ENCODE measurements at regions not wholly inside any gene's neighbourhood (a gene's known extent, or its start where the extent isn't known, plus 50 kb on each side); places are given as distances from the start of the nearest gene placed in this dataset.
"Not testable (repeated sequence)": the region's sequence is repeated elsewhere in the genome, so short reads cannot be mapped to it uniquely, and the experiment has no call there.

DNA sequence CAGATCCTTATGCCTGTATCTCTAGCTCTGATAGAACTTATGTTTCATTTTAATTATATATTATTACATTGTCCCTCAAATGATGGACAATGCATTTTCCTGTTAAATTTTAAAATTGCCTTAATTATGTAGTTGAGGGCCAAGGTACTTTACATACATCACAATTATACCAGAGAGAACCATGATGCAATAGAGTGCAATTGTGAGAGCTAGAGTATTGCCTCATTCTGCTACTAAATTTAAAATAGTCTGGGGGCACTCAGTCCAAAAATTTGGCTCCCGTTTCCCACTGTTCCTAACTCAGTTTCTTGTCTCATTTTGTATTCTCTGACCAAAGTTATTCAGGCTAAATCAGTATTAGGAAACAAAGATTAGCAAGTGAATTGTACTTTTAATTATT lies 378.5 kb upstream of the ZFP42 start:
- Mint-ChIP-seq H3K4me3 (no peak overlapping the region), H3K9me3 (peaks cover 5% of the 10 kb centered on the region), H3K27ac (no peak overlapping the region), H3K27me3 (no peaks in the 10 kb centered on the region), H3K36me3 (ENCODE audit: low read depth) (no peaks in the 10 kb centered on the region), H3K4me1 (ENCODE audit: low read depth) (no peaks in the 10 kb centered on the region)
- DNase-seq, result no peak

DNA sequence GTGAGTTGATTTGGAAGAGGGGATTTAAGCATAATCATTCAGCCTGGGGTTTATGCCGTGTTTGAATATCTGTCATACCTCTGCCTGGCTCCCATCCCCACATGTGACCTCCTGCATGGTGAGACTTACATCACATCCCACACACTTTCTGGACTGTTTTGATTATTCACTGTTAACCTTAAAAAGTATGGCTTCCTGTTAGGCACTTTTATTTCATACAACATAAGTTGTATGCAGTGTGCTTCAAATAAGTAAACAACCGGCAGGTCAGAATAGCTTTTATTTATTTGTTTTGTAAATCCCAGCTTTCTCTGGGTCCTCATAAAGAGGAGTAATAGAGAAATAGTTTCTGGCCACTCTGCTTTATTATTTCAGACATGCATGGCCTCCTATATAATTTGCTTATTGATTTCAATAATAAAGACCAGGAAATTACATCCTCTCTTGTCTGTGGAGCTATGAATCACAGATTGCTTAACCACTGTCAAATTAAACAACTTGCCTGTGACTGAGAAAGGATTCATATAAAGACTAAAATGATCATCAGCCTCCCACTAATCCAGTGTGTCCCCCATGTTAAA lies 376.8 kb upstream of the ZFP42 start:
- DNase-seq, result no peak
- Mint-ChIP-seq H3K27me3 (no peaks in the 10 kb centered on the region), H3K36me3 (ENCODE audit: low read depth) (no peaks in the 10 kb centered on the region), H3K27ac (no peak overlapping the region), H3K4me1 (ENCODE audit: low read depth) (no peaks in the 10 kb centered on the region), H3K4me3 (no peak overlapping the region), H3K9me3 (peaks cover 10% of the 10 kb centered on the region)

DNA sequence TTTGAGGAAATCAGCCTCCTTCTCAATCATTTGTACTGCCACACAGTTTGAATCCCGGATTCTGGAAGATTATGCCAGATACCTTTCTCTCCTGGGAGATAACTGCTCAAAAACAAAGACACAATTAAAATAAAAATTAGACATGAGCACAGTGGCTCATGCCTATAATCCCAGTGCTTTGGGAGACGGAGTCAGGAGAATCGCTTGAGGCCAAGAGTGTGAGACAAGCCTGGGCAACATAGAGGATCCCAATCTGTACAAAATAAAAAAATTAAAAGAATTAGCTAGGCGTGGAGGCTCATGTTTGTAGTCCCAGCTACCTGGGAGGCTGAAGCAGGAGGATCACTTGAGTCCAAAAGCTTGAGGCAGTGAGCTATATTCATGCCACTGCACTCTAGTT lies 376.3 kb upstream of the ZFP42 start:
- Mint-ChIP-seq H3K4me3 (no peak overlapping the region), H3K27me3 (no peaks in the 10 kb centered on the region), H3K36me3 (ENCODE audit: low read depth) (no peaks in the 10 kb centered on the region), H3K27ac (no peak overlapping the region), H3K4me1 (ENCODE audit: low read depth) (no peaks in the 10 kb centered on the region), H3K9me3 (peaks cover 10% of the 10 kb centered on the region)
- no peak for DNase-seq

DNA sequence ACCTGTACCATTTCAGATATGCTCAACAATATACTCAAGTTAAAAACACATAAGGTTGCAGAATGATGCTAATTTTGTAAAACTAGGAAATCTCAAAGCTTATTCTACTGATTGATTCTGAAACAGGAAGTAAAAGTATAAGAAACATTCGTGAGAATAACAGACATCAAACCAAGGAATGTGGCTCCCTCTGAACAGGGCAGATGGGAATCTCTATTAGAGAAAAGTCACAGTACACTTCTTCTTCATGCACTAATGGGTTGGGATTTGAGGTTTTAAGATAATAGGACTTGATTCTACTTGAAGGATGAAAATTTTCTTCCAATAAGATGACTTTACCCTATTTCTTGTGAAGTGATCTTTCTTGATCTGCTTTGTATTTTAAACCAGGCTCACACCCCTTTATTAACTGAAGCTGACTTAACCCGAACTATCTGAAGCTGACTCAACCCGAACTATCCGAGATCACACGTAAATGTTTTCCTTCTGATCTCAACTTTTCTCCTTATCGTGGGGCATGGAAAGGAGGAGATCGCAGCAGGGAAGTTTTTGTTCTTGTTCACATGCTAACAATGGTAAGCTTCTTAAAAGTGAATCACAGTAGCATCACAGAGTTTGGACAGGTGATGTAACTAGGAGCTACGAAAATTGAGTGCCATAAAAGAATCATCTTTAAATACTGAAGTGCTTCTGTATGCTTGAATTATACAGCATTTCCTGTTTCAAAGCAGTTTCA lies 363.1 kb upstream of the ZFP42 start:
- H3K27me3 Mint-ChIP-seq, result no peaks in the 10 kb centered on the region
- no peaks in the 10 kb centered on the region for H3K36me3 Mint-ChIP-seq (ENCODE audit: low read depth)
- no peak overlapping the region for H3K27ac Mint-ChIP-seq
- no peak overlapping the region for H3K4me3 Mint-ChIP-seq
- DNase-seq, result no peak
- H3K9me3 Mint-ChIP-seq, result peaks cover 19% of the 10 kb centered on the region
- H3K4me1 Mint-ChIP-seq (ENCODE audit: low read depth), result no peaks in the 10 kb centered on the region

DNA sequence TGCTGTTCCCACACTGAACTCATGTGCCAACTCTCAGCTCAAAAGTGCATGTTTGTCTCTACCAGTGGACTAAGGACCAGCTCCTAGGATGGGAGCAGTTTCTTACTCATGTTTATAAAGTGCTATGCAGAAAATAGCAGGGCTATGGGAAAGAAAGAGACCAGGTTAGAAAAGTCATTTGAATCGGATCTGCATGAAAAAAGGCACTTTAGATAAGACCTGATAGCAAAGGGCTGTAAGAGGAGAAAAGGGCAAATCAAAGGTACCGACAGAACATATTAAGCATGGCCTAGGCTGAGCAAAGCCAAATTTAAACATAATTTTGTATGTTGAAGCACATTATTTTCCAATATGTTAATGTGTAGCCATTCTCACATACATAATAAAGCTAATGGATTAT lies 362.3 kb upstream of the ZFP42 start:
- Mint-ChIP-seq H3K4me3 (no peak overlapping the region), H3K4me1 (ENCODE audit: low read depth) (no peaks in the 10 kb centered on the region), H3K36me3 (ENCODE audit: low read depth) (no peaks in the 10 kb centered on the region), H3K27me3 (no peaks in the 10 kb centered on the region), H3K9me3 (peaks cover 21% of the 10 kb centered on the region), H3K27ac (no peak overlapping the region)
- no peak for DNase-seq

DNA sequence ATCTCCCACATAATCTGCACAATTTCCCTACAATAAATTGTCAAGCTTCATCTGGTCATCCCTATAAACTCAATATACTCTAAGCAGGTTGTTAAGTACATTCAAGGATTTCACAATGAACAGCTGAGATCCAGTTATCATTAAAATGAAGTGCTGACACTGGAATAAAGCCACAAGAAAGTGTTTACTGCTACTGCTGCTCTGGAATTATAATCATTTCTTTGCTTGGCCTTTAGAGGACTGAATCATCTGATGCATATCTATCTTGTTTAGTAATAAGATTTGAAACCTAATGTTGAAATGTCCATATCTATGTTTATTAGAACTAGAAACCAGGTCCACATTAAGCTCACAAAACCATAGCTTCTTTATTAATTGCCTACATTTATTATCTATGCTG lies 338.6 kb upstream of the ZFP42 start:
- no peak for DNase-seq
- H3K9me3 Mint-ChIP-seq, result peaks cover 10% of the 10 kb centered on the region
- H3K27ac Mint-ChIP-seq, result no peak overlapping the region
- H3K27me3 Mint-ChIP-seq, result no peaks in the 10 kb centered on the region
- no peaks in the 10 kb centered on the region for H3K4me1 Mint-ChIP-seq (ENCODE audit: low read depth)
- H3K36me3 Mint-ChIP-seq (ENCODE audit: low read depth), result peaks cover 2% of the 10 kb centered on the region
- H3K4me3 Mint-ChIP-seq, result no peak overlapping the region

DNA sequence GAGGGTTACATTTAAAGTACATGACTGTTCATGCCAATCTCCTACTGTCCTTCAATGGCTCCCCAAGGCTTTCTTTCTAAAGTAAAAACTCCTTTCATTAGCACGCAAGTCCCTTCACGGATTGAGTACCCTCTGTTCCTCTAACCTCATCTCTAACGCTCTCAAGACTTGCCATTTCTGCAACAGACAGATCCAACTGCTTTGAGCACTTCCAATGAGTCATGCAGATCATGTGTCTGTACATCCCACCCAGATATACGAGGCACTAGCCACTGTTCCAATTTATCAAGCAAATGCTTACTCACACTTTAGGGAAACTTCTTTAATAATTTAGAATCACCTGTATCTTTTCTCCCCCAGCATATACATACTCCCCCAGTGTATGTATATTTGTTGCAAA lies 332.5 kb upstream of the ZFP42 start:
- H3K27ac Mint-ChIP-seq, result no peak overlapping the region
- no peak for DNase-seq
- H3K4me3 Mint-ChIP-seq, result no peak overlapping the region
- no peaks in the 10 kb centered on the region for H3K9me3 Mint-ChIP-seq
- H3K27me3 Mint-ChIP-seq, result no peaks in the 10 kb centered on the region
- H3K36me3 Mint-ChIP-seq (ENCODE audit: low read depth), result no peaks in the 10 kb centered on the region
- H3K4me1 Mint-ChIP-seq (ENCODE audit: low read depth), result no peaks in the 10 kb centered on the region

DNA sequence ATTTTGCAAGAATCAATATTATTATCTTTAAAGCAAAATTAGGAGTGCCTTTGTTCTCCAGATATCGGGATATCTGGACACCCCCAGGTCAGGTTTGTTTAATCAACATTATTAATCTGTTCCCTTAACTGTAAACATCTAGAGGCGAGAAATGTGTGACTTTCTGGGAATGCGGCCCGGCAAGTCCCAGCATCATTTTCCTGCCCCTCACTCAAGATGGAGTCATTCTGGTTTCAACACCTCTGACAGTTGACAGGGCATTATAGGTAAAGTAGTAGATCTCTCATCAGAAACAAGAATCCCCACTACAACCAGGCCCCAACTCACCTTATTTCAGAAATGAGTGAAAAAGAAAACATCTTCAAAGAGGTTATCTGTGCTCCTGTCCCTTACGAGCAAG lies 331.6 kb upstream of the ZFP42 start:
- H3K9me3 Mint-ChIP-seq, result no peaks in the 10 kb centered on the region
- no peaks in the 10 kb centered on the region for H3K4me1 Mint-ChIP-seq (ENCODE audit: low read depth)

DNA sequence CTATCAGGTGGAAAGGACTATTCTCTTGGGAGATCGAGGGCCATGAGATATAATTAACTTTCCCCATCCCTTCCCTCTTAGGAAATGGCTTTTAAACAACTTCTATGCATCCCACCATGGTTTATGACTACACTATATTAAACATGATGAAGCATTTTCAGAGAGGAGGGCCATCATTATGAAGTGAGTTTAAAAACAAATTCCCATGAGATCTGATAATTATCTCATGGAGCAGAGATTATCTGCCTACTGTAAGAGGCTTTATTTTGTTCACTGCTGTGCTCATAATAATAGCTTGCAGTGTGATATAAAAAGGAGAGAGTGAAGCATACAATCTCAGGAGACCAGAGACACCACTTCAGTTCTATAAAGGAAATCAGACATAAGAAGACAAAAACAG lies 330.5 kb upstream of the ZFP42 start:
- Mint-ChIP-seq H3K27me3 (no peaks in the 10 kb centered on the region), H3K4me3 (no peak overlapping the region), H3K9me3 (no peaks in the 10 kb centered on the region), H3K27ac (no peak overlapping the region), H3K36me3 (ENCODE audit: low read depth) (no peaks in the 10 kb centered on the region), H3K4me1 (ENCODE audit: low read depth) (no peaks in the 10 kb centered on the region)
- DNase-seq, result no peak

More for the DNA sequence above, 331.6 kb upstream of the ZFP42 start:
- Mint-ChIP-seq H3K4me3 (no peak overlapping the region), H3K36me3 (ENCODE audit: low read depth) (no peaks in the 10 kb centered on the region), H3K27ac (no peak overlapping the region), H3K27me3 (no peaks in the 10 kb centered on the region)
- no peak for DNase-seq

DNA sequence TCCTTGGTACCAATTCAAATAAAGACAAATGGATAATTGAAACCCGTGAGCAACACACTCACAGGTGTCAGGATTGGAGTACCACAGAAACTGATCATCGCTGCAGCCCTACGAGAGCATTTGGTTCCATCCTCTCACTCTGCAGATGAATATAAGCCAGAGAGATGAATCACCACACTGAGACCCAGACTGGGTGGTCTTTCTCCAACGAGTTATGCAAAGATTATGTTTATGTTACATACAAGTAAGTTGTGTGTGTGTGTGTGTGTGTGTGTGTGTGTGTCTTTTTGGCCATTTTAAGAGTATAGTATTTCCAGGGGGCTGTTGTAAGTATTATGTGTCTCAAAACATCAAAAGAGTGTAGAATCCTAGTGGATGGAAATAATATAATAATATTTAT lies 329.5 kb upstream of the ZFP42 start:
- H3K4me3 Mint-ChIP-seq, result no peak overlapping the region
- H3K27ac Mint-ChIP-seq, result no peak overlapping the region
- H3K36me3 Mint-ChIP-seq (ENCODE audit: low read depth), result no peaks in the 10 kb centered on the region
- no peaks in the 10 kb centered on the region for H3K9me3 Mint-ChIP-seq
- no peak for DNase-seq
- no peaks in the 10 kb centered on the region for H3K27me3 Mint-ChIP-seq
- no peaks in the 10 kb centered on the region for H3K4me1 Mint-ChIP-seq (ENCODE audit: low read depth)

DNA sequence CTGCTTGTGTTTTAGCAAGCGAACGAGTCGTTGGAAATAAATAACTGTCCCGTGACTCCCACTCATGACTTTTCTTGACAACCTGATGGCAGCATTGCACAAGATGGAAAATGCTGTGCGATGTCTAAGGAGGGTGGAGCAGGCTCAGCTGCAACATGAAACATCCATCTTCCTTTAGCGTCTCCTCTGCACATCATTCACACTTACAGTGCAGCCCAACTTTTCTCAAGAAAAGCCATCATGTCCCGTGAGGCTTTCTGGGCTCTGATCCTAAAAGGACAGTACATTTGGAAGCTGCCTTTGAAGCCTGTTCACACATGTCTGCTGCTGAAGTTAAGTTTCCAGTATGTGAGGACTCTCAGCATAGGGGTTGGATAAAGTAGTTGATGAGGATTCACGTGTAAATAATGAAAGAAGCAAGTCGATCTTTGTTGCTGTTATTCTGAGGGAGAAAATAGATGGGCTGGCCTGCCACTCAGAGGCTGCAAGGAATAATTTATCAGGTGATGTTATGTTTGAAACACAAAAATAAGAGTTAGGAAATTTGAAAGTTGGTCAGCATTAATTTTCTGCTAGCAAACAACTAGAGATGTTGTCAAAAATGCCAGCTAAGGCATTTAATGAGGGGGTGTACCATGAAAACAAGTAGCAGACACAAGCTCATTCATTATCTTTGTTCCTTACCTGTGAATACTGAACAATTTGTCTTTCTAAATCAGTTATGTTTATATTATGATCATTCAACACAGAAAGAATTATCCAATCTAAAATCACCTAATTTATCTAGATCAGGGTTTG lies 328.7 kb upstream of the ZFP42 start:
- no peaks in the 10 kb centered on the region for H3K9me3 Mint-ChIP-seq
- no peaks in the 10 kb centered on the region for H3K4me1 Mint-ChIP-seq (ENCODE audit: low read depth)
- H3K27ac Mint-ChIP-seq, result no peak overlapping the region
- H3K27me3 Mint-ChIP-seq, result no peaks in the 10 kb centered on the region
- no peaks in the 10 kb centered on the region for H3K36me3 Mint-ChIP-seq (ENCODE audit: low read depth)
- no peak overlapping the region for H3K4me3 Mint-ChIP-seq
- DNase-seq, result no peak

DNA sequence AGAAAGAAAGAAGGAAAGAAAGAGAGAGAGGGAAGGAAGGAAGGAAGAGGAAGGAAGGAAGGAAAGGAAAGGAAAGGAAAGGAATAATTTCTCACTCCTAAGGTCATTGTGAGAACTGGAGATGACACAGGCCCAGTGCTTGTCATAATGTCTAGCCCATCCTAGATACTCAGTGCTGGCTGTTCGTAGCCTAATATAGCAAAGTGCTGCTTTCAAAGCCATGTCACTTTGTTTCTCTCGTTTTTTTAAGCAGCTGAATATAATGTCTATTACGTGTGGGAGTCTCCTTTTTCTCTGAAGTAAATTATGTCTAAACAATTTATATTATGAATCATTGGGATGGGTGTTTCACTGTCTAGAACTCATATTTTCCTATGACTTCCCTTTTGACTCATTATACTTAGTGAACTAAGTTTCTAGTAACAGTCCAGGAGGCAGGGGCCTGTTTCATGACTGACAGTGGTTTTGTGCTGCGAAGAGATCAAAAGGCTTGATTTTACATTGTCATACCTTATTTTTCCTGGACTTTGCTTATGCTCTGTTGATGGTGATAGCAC lies 327.0 kb upstream of the ZFP42 start:
- Mint-ChIP-seq H3K27me3 (no peaks in the 10 kb centered on the region), H3K4me1 (ENCODE audit: low read depth) (no peaks in the 10 kb centered on the region), H3K9me3 (peaks cover 3% of the 10 kb centered on the region), H3K36me3 (ENCODE audit: low read depth) (no peaks in the 10 kb centered on the region), H3K27ac (no peak overlapping the region), H3K4me3 (no peak overlapping the region)
- DNase-seq, result no peak

DNA sequence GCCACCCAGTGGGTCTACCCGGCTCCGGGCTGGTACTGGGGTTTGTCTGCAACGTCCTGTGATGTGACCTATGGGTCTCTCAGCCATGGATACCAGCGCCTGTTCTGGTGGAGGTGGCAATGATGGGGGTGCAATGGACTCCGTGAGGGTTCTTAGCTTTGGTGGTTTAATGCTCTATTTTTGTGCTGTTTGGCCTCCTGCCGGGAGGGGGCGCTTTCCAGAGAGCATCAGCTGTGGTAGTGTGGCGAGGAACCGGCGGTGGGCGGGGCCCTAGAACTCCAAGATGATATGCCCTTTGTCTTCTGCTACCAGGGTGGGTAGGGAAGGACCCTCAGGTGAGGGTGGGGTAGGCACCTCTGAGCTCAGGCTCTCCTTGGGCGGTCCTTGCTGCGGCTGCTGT lies 324.1 kb upstream of the ZFP42 start:
- not testable (repeated sequence) for H3K4me1 Mint-ChIP-seq (ENCODE audit: low read depth); DNase-seq; H3K9me3 Mint-ChIP-seq; H3K4me3 Mint-ChIP-seq; H3K27me3 Mint-ChIP-seq; H3K36me3 Mint-ChIP-seq (ENCODE audit: low read depth); H3K27ac Mint-ChIP-seq

DNA sequence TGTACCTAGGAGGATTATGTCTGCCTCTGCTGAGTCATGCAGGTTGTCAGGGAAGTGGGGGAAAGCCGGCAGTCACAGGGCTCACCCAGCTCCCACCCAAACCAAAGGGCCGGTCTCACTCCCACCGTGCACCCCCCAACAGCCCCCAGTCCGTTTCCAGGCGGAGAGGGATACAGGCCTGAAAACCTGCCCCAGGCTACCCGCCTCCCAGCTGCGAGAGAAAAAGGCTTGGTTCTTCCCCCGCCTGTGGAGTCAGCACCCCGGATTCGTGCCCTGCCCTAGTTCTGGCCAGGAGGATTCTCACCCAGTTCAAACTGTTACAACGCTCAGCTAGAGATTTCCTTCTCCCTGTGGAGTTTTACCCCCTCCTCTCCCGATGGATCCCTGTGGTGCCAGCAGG lies 323.6 kb upstream of the ZFP42 start:
- not testable (repeated sequence) for H3K4me1 Mint-ChIP-seq (ENCODE audit: low read depth); H3K4me3 Mint-ChIP-seq; H3K27ac Mint-ChIP-seq; DNase-seq; H3K36me3 Mint-ChIP-seq (ENCODE audit: low read depth); H3K27me3 Mint-ChIP-seq; H3K9me3 Mint-ChIP-seq

DNA sequence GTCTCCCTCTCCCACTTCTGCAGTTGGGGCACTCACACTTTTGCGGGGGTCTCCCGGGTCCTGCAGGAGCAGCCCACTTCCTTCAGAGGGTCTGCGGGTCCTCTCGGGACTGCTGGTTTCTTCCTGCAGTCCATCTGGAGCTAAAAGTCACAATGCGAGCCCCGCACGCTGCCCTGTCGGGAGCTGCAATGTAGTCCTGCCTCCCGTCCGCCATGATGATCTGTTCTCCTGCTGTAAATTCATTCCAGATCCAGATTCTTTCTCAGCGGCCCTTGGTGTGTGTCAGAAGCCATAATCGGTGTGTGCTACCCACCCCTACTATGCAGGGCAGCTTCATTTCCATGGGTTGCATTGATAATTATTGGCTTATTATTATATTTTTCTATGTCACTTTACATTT lies 323.0 kb upstream of the ZFP42 start:
- H3K9me3 Mint-ChIP-seq; H3K36me3 Mint-ChIP-seq (ENCODE audit: low read depth); DNase-seq; H3K4me3 Mint-ChIP-seq; H3K27me3 Mint-ChIP-seq; H3K4me1 Mint-ChIP-seq (ENCODE audit: low read depth); H3K27ac Mint-ChIP-seq: not testable (repeated sequence)
